Anterior cingulate cortex (tissue), 58 donors: ENCODE measurements at regions not wholly inside any gene's neighbourhood (a gene's known extent, or its start where the extent isn't known, plus 50 kb on each side); places are given as distances from the start of the nearest gene placed in this dataset.

Experiments used
- DNase-seq, 58 donors: peaks; one replicate each; lab custom pipeline; 2025; lab: John Stamatoyannopoulos, UW

- DNase-seq = peak in 1 of 58 donors; percentile 4
These were observed 466.0 kb downstream of the CAAP1 start for GRCh38 chr9:26426551-26427131.

DNA sequence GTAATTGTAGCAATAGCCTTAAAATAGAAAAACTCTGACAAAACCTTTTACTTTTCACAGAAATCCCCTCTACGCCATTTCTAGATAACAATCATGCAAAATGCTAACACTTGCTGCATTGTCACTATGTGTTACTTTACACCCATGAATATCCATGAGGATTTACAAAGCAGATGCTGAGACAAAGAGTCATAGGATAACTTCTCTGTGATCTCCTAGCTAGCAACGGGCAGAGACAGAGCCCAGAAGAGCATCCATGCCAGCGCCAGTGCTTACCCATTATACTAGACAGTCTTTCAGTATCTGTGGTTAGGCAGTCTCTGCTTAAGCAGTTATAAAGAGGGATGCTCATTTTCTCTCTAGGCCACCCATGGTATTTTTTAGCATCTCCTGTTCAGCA, 474.1 kb downstream of the CAAP1 start:
- DNase-seq = no peak

- DNase-seq = no peak
These were observed 477.1 kb downstream of the CAAP1 start for GRCh38 chr9:26415528-26415927.

DNA sequence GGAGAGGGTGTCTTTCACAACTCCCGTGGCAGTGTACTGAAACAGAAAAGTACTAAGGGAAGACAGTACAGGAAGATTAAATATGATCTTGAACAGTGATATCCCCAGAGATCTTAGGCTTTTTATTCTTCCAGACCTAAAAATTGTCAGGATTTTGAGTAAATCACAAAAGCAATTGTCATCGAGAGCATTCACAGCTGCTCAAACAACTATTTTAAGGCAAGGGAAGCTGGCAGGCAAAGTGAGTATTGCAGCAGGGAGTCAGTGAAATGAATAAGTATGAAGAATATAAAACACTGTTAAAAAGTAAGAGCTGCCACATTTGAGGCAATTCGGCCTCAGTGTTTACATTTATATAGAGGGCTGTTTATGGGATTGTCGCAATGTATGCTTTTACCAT, 479.0 kb downstream of the CAAP1 start:
- peak in 4 of 58 donors; percentile 1 to 36 (median 17) for DNase-seq

- DNase-seq = no peak
These were observed 480.2 kb downstream of the CAAP1 start for GRCh38 chr9:26412446-26412845.

DNA sequence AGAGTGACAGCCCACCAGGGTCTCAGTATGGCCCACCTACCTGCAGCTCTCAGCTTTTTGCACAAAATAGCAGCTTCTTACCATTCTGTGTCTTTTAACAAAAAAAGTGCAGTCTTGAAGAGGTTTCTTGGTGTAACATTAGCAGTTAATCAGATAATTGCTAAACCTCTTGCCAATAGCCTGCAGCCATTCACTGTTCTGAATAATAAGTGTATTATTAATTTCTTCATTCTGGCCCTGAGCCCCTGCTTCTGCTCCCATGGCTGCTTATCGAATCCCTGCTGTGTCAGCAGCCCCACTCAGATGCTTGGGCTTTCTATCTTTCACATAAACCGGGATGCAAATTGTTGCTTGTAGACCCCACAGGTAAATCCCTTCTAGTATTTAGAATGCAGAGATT, 485.9 kb downstream of the CAAP1 start:
- no peak for DNase-seq

- no peak for DNase-seq
These were observed 493.0 kb downstream of the CAAP1 start for GRCh38 chr9:26399556-26399955.

DNA sequence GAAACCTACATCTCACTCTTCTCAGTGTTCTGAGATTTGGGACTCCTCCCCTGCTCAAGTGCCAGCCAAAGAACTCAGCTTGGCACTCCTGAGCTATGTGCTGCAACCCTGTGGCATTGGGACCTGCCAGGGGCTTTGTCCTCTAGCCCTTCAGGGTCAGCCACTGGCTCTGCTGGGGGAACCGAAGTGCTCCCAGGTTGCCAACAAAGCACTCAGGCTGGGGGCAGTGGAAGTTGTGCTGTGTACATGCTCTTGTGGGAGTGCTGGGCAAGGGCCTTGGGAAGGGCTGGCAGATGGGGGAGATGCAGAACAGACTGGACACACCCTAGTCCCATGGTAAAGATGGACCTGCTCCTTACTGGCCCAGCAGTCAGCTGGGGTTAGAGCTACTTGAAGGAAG, 498.6 kb downstream of the CAAP1 start:
- DNase-seq = peak in 1 of 58 donors; percentile 0

DNA sequence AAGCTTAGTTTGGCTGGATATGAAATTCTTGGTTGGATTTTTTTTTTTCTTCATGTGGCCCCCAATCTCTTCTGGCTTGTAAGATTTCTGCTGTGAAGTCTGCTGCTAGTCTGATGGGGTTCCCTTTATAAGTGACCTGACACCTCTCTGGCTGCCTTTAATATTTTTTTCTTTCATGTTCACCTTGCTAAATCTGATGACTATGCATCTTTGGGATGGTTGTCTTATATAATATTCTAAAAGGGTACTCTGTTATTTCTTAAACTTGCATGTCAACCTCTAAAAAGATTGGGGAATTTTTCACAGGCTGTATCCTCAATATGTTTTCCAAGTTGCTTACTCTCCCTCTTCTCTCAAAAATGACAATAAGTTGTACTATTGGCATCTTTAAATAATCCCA, 500.0 kb downstream of the CAAP1 start:
- no peak for DNase-seq

DNA sequence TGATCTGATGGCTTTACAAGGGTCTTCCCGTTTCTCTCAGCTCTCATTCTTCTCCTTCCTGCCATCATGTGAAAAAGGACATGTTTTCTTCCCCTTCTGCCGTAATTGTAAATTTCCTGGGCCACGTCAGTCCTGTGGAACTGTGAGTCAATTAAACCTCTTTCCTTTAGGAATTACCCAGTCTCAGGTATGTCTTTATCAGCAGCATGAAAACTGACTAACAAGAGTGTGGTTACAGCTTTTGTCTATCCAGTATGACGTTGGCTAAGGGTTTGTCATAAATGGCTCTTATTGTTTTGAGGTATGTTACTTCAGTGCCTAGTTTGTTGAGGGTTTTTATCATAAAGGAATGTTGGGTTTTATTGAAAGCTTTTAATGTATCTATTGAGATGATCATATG, 501.6 kb downstream of the CAAP1 start:
- DNase-seq = no peak

DNA sequence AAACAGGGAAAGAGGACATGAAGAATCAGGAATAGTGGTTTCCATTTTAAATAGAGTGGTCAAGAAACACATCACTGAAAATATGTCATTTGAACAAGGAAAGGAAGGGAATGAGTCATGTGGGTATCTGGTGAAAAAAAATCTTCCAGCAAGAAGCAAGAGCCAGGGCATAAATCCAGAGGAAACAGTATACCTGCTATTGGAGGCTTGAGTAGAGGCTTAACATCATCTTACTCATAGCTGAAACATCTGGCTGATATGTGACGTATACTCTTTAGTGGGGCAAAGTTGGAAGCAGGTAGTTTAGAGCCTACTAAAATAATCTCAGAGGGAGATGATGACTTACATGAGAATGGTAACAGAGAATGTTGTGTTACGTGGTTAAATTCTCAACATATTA, 517.2 kb downstream of the CAAP1 start:
- no peak for DNase-seq

- DNase-seq = no peak
These were observed 519.0 kb downstream of the CAAP1 start for GRCh38 chr9:26373616-26374015.

- DNase-seq = no peak
These were observed 521.4 kb downstream of the CAAP1 start for GRCh38 chr9:26371236-26371635.

- no peak for DNase-seq
These were observed 523.5 kb downstream of the CAAP1 start for GRCh38 chr9:26369093-26369492.

- DNase-seq = no peak
These were observed 524.4 kb downstream of the CAAP1 start for GRCh38 chr9:26368241-26368640.

DNA sequence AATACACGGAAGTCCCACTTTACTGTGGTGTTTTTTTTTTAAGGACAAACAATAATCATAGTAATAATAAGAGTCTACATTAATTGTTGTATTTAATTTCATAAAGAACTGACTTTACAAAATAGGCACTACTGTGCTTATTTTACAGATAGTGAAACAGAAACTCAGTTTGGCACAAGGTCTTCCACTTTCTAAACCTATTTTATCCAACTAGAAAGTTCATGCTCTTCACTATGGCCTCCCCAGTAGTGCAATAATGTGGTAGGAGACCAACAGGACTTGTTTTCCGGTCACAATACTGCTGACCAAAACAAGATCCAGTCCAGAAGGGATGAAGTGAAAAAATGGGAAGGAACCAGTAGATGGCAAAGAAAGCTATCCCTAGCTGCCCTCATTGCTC, 531.6 kb downstream of the CAAP1 start:
- DNase-seq = no peak

GRCh38 chr9:26358836-26359235, 533.8 kb downstream of the CAAP1 start:
- no peak for DNase-seq

GRCh38 chr9:26357803-26358344, 534.7 kb downstream of the CAAP1 start:
- peak in 2 of 58 donors; percentile 26 to 32 for DNase-seq

DNA sequence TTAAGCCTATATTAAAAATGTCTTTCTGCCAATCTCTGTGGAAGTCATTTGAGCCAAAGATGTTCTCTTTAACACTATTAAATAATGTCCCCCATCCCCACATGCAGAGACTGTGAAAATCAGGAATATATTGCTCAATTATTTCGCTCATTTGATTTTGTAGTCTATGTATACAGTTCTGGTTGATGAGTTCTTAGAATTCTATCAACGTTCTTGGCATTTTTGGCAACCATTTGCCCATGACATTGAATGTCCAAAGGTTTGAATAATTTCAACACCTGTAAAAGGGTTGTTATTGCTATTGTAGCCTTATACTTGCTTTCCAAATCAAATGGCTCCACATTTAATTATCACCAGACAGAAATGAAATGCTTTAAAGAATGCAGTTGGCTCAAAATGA, 536.1 kb downstream of the CAAP1 start:
- DNase-seq = no peak

- DNase-seq = no peak
These were observed 545.6 kb downstream of the CAAP1 start for GRCh38 chr9:26346942-26347477.

- no peak for DNase-seq
These were observed 551.1 kb downstream of the CAAP1 start for GRCh38 chr9:26341545-26341944.

GRCh38 chr9:26339796-26340195, 552.8 kb downstream of the CAAP1 start:
- no peak for DNase-seq

GRCh38 chr9:26335116-26335515, 557.5 kb downstream of the CAAP1 start:
- no peak for DNase-seq
